ENCODE measurements at regions not wholly inside any gene's neighbourhood (a gene's known extent, or its start where the extent isn't known, plus 50 kb on each side); places are given as distances from the start of the nearest gene placed in this dataset.

GRCh38 chr14:101472518-101472849, 88.8 kb upstream of the DIO3 start:
- TF ChIP-seq, protein P1, sequence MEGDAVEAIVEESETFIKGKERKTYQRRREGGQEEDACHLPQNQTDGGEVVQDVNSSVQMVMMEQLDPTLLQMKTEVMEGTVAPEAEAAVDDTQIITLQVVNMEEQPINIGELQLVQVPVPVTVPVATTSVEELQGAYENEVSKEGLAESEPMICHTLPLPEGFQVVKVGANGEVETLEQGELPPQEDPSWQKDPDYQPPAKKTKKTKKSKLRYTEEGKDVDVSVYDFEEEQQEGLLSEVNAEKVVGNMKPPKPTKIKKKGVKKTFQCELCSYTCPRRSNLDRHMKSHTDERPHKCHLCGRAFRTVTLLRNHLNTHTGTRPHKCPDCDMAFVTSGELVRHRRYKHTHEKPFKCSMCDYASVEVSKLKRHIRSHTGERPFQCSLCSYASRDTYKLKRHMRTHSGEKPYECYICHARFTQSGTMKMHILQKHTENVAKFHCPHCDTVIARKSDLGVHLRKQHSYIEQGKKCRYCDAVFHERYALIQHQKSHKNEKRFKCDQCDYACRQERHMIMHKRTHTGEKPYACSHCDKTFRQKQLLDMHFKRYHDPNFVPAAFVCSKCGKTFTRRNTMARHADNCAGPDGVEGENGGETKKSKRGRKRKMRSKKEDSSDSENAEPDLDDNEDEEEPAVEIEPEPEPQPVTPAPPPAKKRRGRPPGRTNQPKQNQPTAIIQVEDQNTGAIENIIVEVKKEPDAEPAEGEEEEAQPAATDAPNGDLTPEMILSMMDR (IDR thresholded peaks at IDR 0.05) = no peak
- no peak for TF ChIP-seq POLR2AphosphoS5 (IDR thresholded peaks at IDR 0.05)

Measured in prostate gland (tissue), 2 donors.